Naive thymus-derived CD4-positive, alpha-beta T cell (primary cell): ENCODE measurements at regions not wholly inside any gene's neighbourhood (a gene's known extent, or its start where the extent isn't known, plus 50 kb on each side); places are given as distances from the start of the nearest gene placed in this dataset.

ENCODE experiments used
- ATAC-seq: fragments of 150-1000 bp; cut with Tn5 transposase; 2 replicates; pipeline ENCODE4 v1.10.0; 2021; ENCODE audit warnings: mild to moderate bottlenecking, moderate library complexity
- CTCF ChIA-PET: fragments of 350-600 bp; sonication (Branson Sonifier 250); formaldehyde crosslinking; loops from one replicate; lab custom pipeline; 2021; ENCODE audit warnings: antibody characterized with exemption; lab: Charles Lee
- POLR2A ChIA-PET: fragments of 350-600 bp; sonication (Branson Sonifier 250); formaldehyde crosslinking; loops from one replicate; lab custom pipeline; 2021; ENCODE audit warnings: antibody characterized with exemption, inconsistent platforms; lab: Charles Lee
- DNase-seq, 9 donors: peaks; one replicate each; pipeline versions ENCODE4 v3.0.0 to v3.0.0-alpha.2; 2020 to 2022; ENCODE audit warnings: mixed read lengths in 1 of 9
- H3K27ac ChIP-seq: one replicate; pipeline ENCODE4 v1.7.0; 2013; ENCODE audit warnings: mild to moderate bottlenecking, low read depth, low read length, moderate library complexity
- H3K27me3 ChIP-seq, 2 donors: one replicate each; pipeline ENCODE4 v1.7.0; 2013; ENCODE audit warnings: low read length in 2 of 2, mild to moderate bottlenecking in 2 of 2, moderate library complexity in 2 of 2; ENCODE audit not compliant: control insufficient read depth in 2 of 2, insufficient read depth in 2 of 2
- H3K36me3 ChIP-seq, 3 experiments: 1 replicate in 2 of 3; 2 replicates in 1 of 3; pipeline ENCODE4 v1.7.0; 2013; ENCODE audit warnings: low read length in 3 of 3, mild to moderate bottlenecking in 3 of 3, moderate library complexity in 1 of 3; ENCODE audit not compliant: insufficient read depth in 3 of 3, control insufficient read depth in 2 of 3
- H3K4me1 ChIP-seq, 2 donors: one replicate each; pipeline ENCODE4 v1.7.0; 2013; ENCODE audit warnings: low read length in 2 of 2, mild to moderate bottlenecking in 2 of 2, moderate library complexity in 1 of 2; ENCODE audit not compliant: control insufficient read depth in 2 of 2, insufficient read depth in 2 of 2
- H3K4me3 ChIP-seq: 2 replicates; pipeline ENCODE4 v1.7.0; 2013; ENCODE audit warnings: mild to moderate bottlenecking, low read length
- H3K9me3 ChIP-seq, 3 experiments: 1 replicate in 2 of 3; 2 replicates in 1 of 3; pipeline ENCODE4 v1.7.0; 2013; ENCODE audit warnings: low read length in 3 of 3; ENCODE audit not compliant: control insufficient read depth in 2 of 3
- H3K27ac Mint-ChIP-seq, 9 donors: one replicate each; pipeline ENCODE4 v1.8.0; 2020 to 2022; ENCODE audit warnings: mixed read lengths in 9 of 9, mild to moderate bottlenecking in 8 of 9, moderate library complexity in 5 of 9, inconsistent platforms in 2 of 9
- H3K27me3 Mint-ChIP-seq, 5 donors: one replicate each; pipeline ENCODE4 v1.8.0; 2021 to 2022; ENCODE audit warnings: mixed read lengths in 5 of 5, mild to moderate bottlenecking in 1 of 5
- H3K36me3 Mint-ChIP-seq, 5 donors: one replicate each; pipeline ENCODE4 v1.8.0; 2020 to 2022; ENCODE audit warnings: mixed read lengths in 5 of 5, mild to moderate bottlenecking in 3 of 5, inconsistent platforms in 1 of 5
- H3K4me1 Mint-ChIP-seq, 7 donors: one replicate each; pipeline ENCODE4 v1.8.0; 2020 to 2022; ENCODE audit warnings: mixed read lengths in 7 of 7, mild to moderate bottlenecking in 3 of 7, inconsistent platforms in 1 of 7
- H3K4me3 Mint-ChIP-seq, 10 donors: one replicate each; pipeline ENCODE4 v1.8.0; 2020 to 2022; ENCODE audit warnings: mild to moderate bottlenecking in 10 of 10, mixed read lengths in 10 of 10, moderate library complexity in 6 of 10, inconsistent platforms in 2 of 10
- H3K9me3 Mint-ChIP-seq, 11 donors: one replicate each; pipeline ENCODE4 v1.8.0; 2020 to 2022; ENCODE audit warnings: mixed read lengths in 11 of 11, mild to moderate bottlenecking in 4 of 11, inconsistent platforms in 1 of 11, moderate library complexity in 1 of 11
- intact Hi-C, 2 donors: fragments of 100-400 bp; cut with micrococcal nuclease; formaldehyde crosslinking; loops; one replicate each; pipeline ENCODE4 v1.15.1; 2023

GRCh38 chr10:8803992-8804391 lies 749.5 kb downstream of the GATA3 start:
- Histone ChIP-seq H3K27me3 (no peaks in the 10 kb centered on the region), H3K4me3 (no peak overlapping the region), H3K36me3 (no peaks in the 10 kb centered on the region), H3K27ac (no peak overlapping the region), H3K9me3 (no peaks in the 10 kb centered on the region), H3K4me1 (no peaks in the 10 kb centered on the region)
- intact Hi-C loops = no loop called here
- Mint-ChIP-seq H3K36me3 (peaks cover 0 to 6% (median 0%) of the 10 kb centered on the region in 5 donors), H3K27me3 (peaks cover 0 to 5% (median 0%) of the 10 kb centered on the region in 5 donors), H3K9me3 (peaks cover 0 to 18% (median 7%) of the 10 kb centered on the region in 11 donors), H3K4me1 (peaks cover 0 to 4% (median 0%) of the 10 kb centered on the region in 7 donors), H3K4me3 (no peak overlapping the region), H3K27ac (no peak overlapping the region)
- ATAC-seq = no peak
- ChIA-PET POLR2A (no interaction called here), CTCF (no interaction called here)
- no peak for DNase-seq

GRCh38 chr10:8810677-8811076 lies 756.2 kb downstream of the GATA3 start:
- ChIA-PET POLR2A (no interaction called here), CTCF (no interaction called here)
- H3K4me1 Mint-ChIP-seq = peaks cover 0 to 2% (median 0%) of the 10 kb centered on the region in 7 donors
- Histone ChIP-seq H3K36me3 (no peaks in the 10 kb centered on the region), H3K4me1 (no peaks in the 10 kb centered on the region), H3K9me3 (no peaks in the 10 kb centered on the region), H3K4me3 (no peak overlapping the region), H3K27ac (no peak overlapping the region), H3K27me3 (no peaks in the 10 kb centered on the region)
- intact Hi-C loops = no loop called here
- H3K27ac Mint-ChIP-seq = no peak overlapping the region
- peaks cover 3 to 22% (median 11%) of the 10 kb centered on the region in 11 donors for H3K9me3 Mint-ChIP-seq
- H3K4me3 Mint-ChIP-seq = no peak overlapping the region
- peaks cover 0 to 9% (median 4%) of the 10 kb centered on the region in 5 donors for H3K36me3 Mint-ChIP-seq
- ATAC-seq (no peak), DNase-seq (no peak)
- peaks cover 0 to 16% (median 5%) of the 10 kb centered on the region in 5 donors for H3K27me3 Mint-ChIP-seq

GRCh38 chr10:8811201-8811600 lies 756.7 kb downstream of the GATA3 start:
- ATAC-seq (no peak), DNase-seq (no peak)
- Histone ChIP-seq H3K9me3 (no peaks in the 10 kb centered on the region), H3K4me3 (no peak overlapping the region), H3K27ac (no peak overlapping the region), H3K27me3 (no peaks in the 10 kb centered on the region), H3K36me3 (no peaks in the 10 kb centered on the region), H3K4me1 (no peaks in the 10 kb centered on the region)
- Mint-ChIP-seq H3K4me1 (peaks cover 0 to 2% (median 0%) of the 10 kb centered on the region in 7 donors), H3K4me3 (no peak overlapping the region), H3K9me3 (peaks cover 2 to 20% (median 10%) of the 10 kb centered on the region in 11 donors), H3K27ac (no peak overlapping the region), H3K27me3 (peaks cover 0 to 16% (median 5%) of the 10 kb centered on the region in 5 donors), H3K36me3 (peaks cover 0 to 9% (median 4%) of the 10 kb centered on the region in 5 donors)
- ChIA-PET POLR2A (no interaction called here), CTCF (no interaction called here)
- intact Hi-C loops = no loop called here

GRCh38 chr10:8815969-8816368 lies 761.5 kb downstream of the GATA3 start:
- Histone ChIP-seq H3K27ac (no peak overlapping the region), H3K27me3 (no peaks in the 10 kb centered on the region), H3K9me3 (no peaks in the 10 kb centered on the region), H3K4me3 (no peak overlapping the region), H3K4me1 (no peaks in the 10 kb centered on the region), H3K36me3 (no peaks in the 10 kb centered on the region)
- ATAC-seq (no peak), DNase-seq (no peak)
- H3K4me1 Mint-ChIP-seq = no peaks in the 10 kb centered on the region
- H3K4me3 Mint-ChIP-seq = no peak overlapping the region
- no peak overlapping the region for H3K27ac Mint-ChIP-seq
- H3K9me3 Mint-ChIP-seq = peaks cover 0 to 8% (median 3%) of the 10 kb centered on the region in 11 donors
- intact Hi-C loops = no loop called here
- POLR2A ChIA-PET = no interaction called here
- no peaks in the 10 kb centered on the region for H3K36me3 Mint-ChIP-seq
- H3K27me3 Mint-ChIP-seq = peaks cover 0 to 4% (median 0%) of the 10 kb centered on the region in 5 donors
- CTCF ChIA-PET = interaction anchor here (0.6 kb wide), 1 partner anchor 951 kb away, joined by 3 read pairs; no protein-coding TSS in a partner anchor

- intact Hi-C loops = no loop called here
- H3K4me3 ChIP-seq = no peak overlapping the region
- no peaks in the 10 kb centered on the region for H3K27me3 ChIP-seq
- H3K4me3 Mint-ChIP-seq = no peak overlapping the region
- H3K4me1 Mint-ChIP-seq = no peaks in the 10 kb centered on the region
- H3K4me1 ChIP-seq = no peaks in the 10 kb centered on the region
- ChIA-PET POLR2A (no interaction called here), CTCF (no interaction called here)
- H3K9me3 Mint-ChIP-seq = peaks cover 0 to 4% (median 0%) of the 10 kb centered on the region in 11 donors
- ATAC-seq (no peak), DNase-seq (no peak)
- H3K9me3 ChIP-seq = no peaks in the 10 kb centered on the region
- no peaks in the 10 kb centered on the region for H3K27me3 Mint-ChIP-seq
- H3K36me3 Mint-ChIP-seq = no peaks in the 10 kb centered on the region
- no peak overlapping the region for H3K27ac Mint-ChIP-seq
- no peaks in the 10 kb centered on the region for H3K36me3 ChIP-seq
- H3K27ac ChIP-seq = no peak overlapping the region
Observed at GRCh38 chr10:8817299-8817698, 762.8 kb downstream of the GATA3 start.

- Histone ChIP-seq H3K27me3 (no peaks in the 10 kb centered on the region), H3K9me3 (no peaks in the 10 kb centered on the region), H3K27ac (no peak overlapping the region), H3K36me3 (no peaks in the 10 kb centered on the region), H3K4me3 (no peak overlapping the region), H3K4me1 (no peaks in the 10 kb centered on the region)
- H3K4me1 Mint-ChIP-seq = no peaks in the 10 kb centered on the region
- ATAC-seq = no peak
- H3K27me3 Mint-ChIP-seq = peaks cover 0 to 16% (median 0%) of the 10 kb centered on the region in 5 donors
- CTCF ChIA-PET = no interaction called here
- POLR2A ChIA-PET = interaction anchor here (0.6 kb wide), 1 partner anchor 28 kb away, joined by 3 read pairs; no protein-coding TSS in a partner anchor
- H3K9me3 Mint-ChIP-seq = peaks cover 0 to 2% (median 0%) of the 10 kb centered on the region in 11 donors
- peaks cover 0 to 3% (median 0%) of the 10 kb centered on the region in 5 donors for H3K36me3 Mint-ChIP-seq
- H3K27ac Mint-ChIP-seq = no peak overlapping the region
- H3K4me3 Mint-ChIP-seq = no peak overlapping the region
- DNase-seq = no peak
- intact Hi-C loops = no loop called here
Observed at GRCh38 chr10:8825611-8826010, 771.1 kb downstream of the GATA3 start.

GRCh38 chr10:8829592-8829991 lies 775.1 kb downstream of the GATA3 start:
- intact Hi-C loops = no loop called here
- Mint-ChIP-seq H3K4me1 (no peaks in the 10 kb centered on the region), H3K4me3 (no peak overlapping the region), H3K27me3 (peaks cover 0 to 10% (median 0%) of the 10 kb centered on the region in 5 donors), H3K36me3 (peaks cover 0 to 3% (median 0%) of the 10 kb centered on the region in 5 donors), H3K27ac (no peak overlapping the region), H3K9me3 (peaks cover 0 to 2% (median 0%) of the 10 kb centered on the region in 11 donors)
- DNase-seq (no peak), ATAC-seq (no peak)
- no peaks in the 10 kb centered on the region for H3K27me3 ChIP-seq
- H3K9me3 ChIP-seq = no peaks in the 10 kb centered on the region
- CTCF ChIA-PET = interaction anchor here (0.7 kb wide), 2 partner anchors 1710 to 1818 kb away, joined by 3 read pairs; no protein-coding TSS in a partner anchor
- no peaks in the 10 kb centered on the region for H3K36me3 ChIP-seq
- no peaks in the 10 kb centered on the region for H3K4me1 ChIP-seq
- POLR2A ChIA-PET = no interaction called here
- no peak overlapping the region for H3K4me3 ChIP-seq
- H3K27ac ChIP-seq = no peak overlapping the region
